H1 (cell line): ENCODE measurements at regions not wholly inside any gene's neighbourhood (a gene's known extent, or its start where the extent isn't known, plus 50 kb on each side); places are given as distances from the start of the nearest gene placed in this dataset.

Experiments used
- CEBPB ChIP-seq: IDR thresholded peaks from 2 replicates; pipeline ENCODE4 v1.6.1; 2012; ENCODE audit warnings: low read depth, low read length
- CTCF ChIP-seq, 3 experiments: IDR thresholded peaks; 1 replicate in 2 of 3; 2 replicates in 1 of 3; pipeline versions ENCODE4 v1.5.1 to v1.6.1; 2011; ENCODE audit warnings: low read length in 3 of 3, mild to moderate bottlenecking in 3 of 3, inconsistent platforms in 2 of 3, low read depth in 1 of 3, moderate library complexity in 1 of 3; ENCODE audit not compliant: insufficient read depth in 1 of 3; ENCODE audit errors: control extremely low read depth in 1 of 3
- EZH2 ChIP-seq: fragments of 200-600 bp; sonication (generic); IDR thresholded peaks from 2 replicates; pipeline ENCODE4 v1.7.1; 2012; ENCODE audit warnings: low read depth, mild to moderate bottlenecking, moderate library complexity, low read length, inconsistent platforms; ENCODE audit not compliant: severe bottlenecking
- GABPA ChIP-seq: IDR thresholded peaks from 2 replicates; pipeline ENCODE4 v1.6.1; 2011; ENCODE audit warnings: mild to moderate bottlenecking, low read length, moderate library complexity, borderline replicate concordance; ENCODE audit not compliant: insufficient read depth
- HDAC2 ChIP-seq, 2 experiments: fragments of 300-600 bp in 1 of 2; sonication (generic) in 1 of 2; IDR thresholded peaks; 2 replicates each; pipeline ENCODE4 v1.6.1; 2011 to 2012; ENCODE audit warnings: low read depth in 2 of 2, low read length in 2 of 2, mild to moderate bottlenecking in 2 of 2, moderate library complexity in 2 of 2, borderline replicate concordance in 1 of 2, inconsistent platforms in 1 of 2
- KDM5A ChIP-seq: fragments of 200-600 bp; IDR thresholded peaks from 2 replicates; pipeline ENCODE4 v1.7.1; 2012; ENCODE audit warnings: mild to moderate bottlenecking, low read length, inconsistent platforms, mixed read lengths
- POLR2AphosphoS5 ChIP-seq: IDR thresholded peaks from 2 replicates; pipeline ENCODE4 v1.6.1; 2011; ENCODE audit warnings: low read depth, low read length
- RXRA ChIP-seq: IDR thresholded peaks from 2 replicates; pipeline ENCODE4 v1.6.1; 2011; ENCODE audit warnings: low read depth, mild to moderate bottlenecking, low read length, moderate library complexity; ENCODE audit not compliant: insufficient read depth
- SIN3A ChIP-seq, 2 experiments: IDR thresholded peaks in 1 of 2; conservative IDR thresholded peaks in 1 of 2; 2 replicates each; pipeline ENCODE4 v1.6.1; 2011 to 2012; ENCODE audit warnings: low read length in 2 of 2, improper control_type of control experiment in 1 of 2, low read depth in 1 of 2, mild to moderate bottlenecking in 1 of 2
- TAF7 ChIP-seq: optimal IDR thresholded peaks from 2 replicates; pipeline ENCODE3; 2011; ENCODE audit warnings: low read depth, mild to moderate bottlenecking, inconsistent platforms, low read length, moderate library complexity, borderline replicate concordance

DNA sequence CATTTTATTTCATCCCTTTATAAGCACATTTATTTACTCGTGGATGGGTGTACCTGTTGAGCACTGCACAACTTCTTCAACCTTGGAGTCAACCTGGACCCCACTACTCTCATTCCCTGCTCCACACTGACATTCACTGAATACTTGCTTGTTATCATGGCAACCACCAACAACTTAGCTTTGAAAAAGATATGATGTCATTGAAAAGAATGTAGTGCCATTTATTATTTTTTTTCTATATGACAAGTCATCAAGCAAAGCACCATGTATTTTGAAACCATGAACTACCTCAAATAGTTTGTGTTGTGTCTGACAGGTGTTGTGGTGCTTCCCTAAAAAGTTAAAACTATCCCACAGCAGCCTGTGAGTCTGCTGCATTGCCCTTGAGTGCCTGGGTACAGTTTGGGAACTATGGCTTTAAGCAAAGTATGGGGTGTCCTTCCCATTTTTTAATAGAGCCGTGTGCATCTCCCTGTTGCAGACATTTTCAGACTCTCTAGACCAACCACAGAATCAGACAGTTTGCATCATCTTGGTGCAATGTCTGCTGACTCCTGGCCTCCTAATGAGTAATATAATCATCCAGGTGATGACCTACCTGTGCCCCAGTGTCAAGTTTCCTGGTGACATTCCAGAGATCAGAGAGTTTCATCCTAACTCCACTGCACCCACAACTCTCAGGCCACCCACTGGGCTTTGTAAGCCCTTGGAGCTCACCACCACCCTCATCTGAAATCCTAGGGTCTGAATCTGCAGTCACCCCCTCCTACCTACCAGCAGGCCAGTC, 339.7 kb upstream of the PROX1 start:
- TF ChIP-seq POLR2AphosphoS5 = no peak
- TF ChIP-seq HDAC2 (IDR thresholded peaks at IDR 0.05; ENCODE audit: borderline replicate concordance in 1 of 2, low read depth in 2 of 2, low read length in 2 of 2) = no peak
- no peak for TF ChIP-seq CEBPB
- no peak for TF ChIP-seq CTCF (IDR thresholded peaks at IDR 0.05; ENCODE audit: control extremely low read depth in 1 of 3, insufficient read depth in 1 of 3, low read depth in 1 of 3, low read length in 3 of 3)
- no peak for TF ChIP-seq SIN3A (conservative IDR thresholded peaks at IDR 0.05 in 1 of 2, IDR thresholded peaks at IDR 0.05 in 1 of 2; ENCODE audit: low read depth in 1 of 2, low read length in 2 of 2)
- no peak for TF ChIP-seq EZH2
- no peak for TF ChIP-seq GABPA
- TF ChIP-seq TAF7 = no peak
- TF ChIP-seq KDM5A = no peak
- no peak for TF ChIP-seq RXRA
